ENCODE measurements at regions not wholly inside any gene's neighbourhood (a gene's known extent, or its start where the extent isn't known, plus 50 kb on each side); places are given as distances from the start of the nearest gene placed in this dataset.

DNA sequence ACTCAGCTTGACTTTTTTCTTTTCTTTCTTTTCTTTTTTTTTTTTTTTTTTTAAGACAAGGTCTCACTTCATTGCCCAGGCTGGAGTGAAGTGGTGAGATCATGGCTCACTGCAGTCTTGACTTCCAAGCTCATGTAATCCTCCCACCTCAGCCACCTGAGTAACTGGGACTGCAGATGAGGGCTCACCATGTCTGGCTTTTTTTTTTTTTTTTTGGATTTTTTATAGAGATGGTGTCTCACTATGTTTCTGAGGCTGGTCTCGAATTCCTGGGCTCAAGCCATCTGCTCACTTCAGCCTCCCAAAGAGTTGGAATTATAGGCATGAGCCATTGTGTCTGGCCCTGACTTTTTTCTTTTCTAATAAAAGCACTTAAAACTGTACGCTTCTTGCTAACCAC is 358.2 kb upstream of the IGFBP3 start:
- ChIA-PET CTCF (no interaction called here), POLR2A (ENCODE audit: unreplicated experiment) (no interaction called here)
- Histone ChIP-seq H3K79me1 (ENCODE audit: low read depth in 1 of 2, low read length in 2 of 2) (no peaks in the 10 kb centered on the region), H3K14ac (replicated peaks; ENCODE audit: low read depth, low read length) (no peak overlapping the region), H3K36me3 (ENCODE audit: control insufficient read depth, insufficient read depth, low read length) (no peaks in the 10 kb centered on the region), H2AK9ac (replicated peaks; ENCODE audit: low read depth, low read length, poor library complexity) (no peak overlapping the region), H2BK5ac (ENCODE audit: low read depth, low read length, poor library complexity, severe bottlenecking) (no peak overlapping the region), H3K27ac (ENCODE audit: insufficient read depth, low read length) (no peak overlapping the region), H3K4me2 (ENCODE audit: low read depth, low read length) (no peak overlapping the region), H3K23ac (ENCODE audit: low read depth, low read length) (no peak overlapping the region), H3K9me1 (ENCODE audit: insufficient read depth, low read length) (no peaks in the 10 kb centered on the region), H3K27me3 (ENCODE audit: control insufficient read depth, insufficient read depth, low read length) (no peaks in the 10 kb centered on the region), H3K4me1 (ENCODE audit: control insufficient read depth, insufficient read depth, low read length) (no peaks in the 10 kb centered on the region), H3K4me3 (ENCODE audit: insufficient read depth, low read depth, low read length) (no peak overlapping the region), H2BK15ac (ENCODE audit: low read depth, low read length) (no peak overlapping the region), H2AFZ (replicated peaks; ENCODE audit: low read length, poor library complexity) (no peak overlapping the region), H3K56ac (ENCODE audit: extremely low read depth, insufficient read depth, low read length) (no peak overlapping the region), H3K9ac (ENCODE audit: low read depth, low read length) (no peak overlapping the region), H3K4ac (ENCODE audit: low read depth, low read length) (no peak overlapping the region), H3K9me3 (ENCODE audit: control insufficient read depth, insufficient read depth, low read length) (no peaks in the 10 kb centered on the region), H2BK120ac (ENCODE audit: low read depth, low read length) (no peak overlapping the region), H4K8ac (ENCODE audit: low read depth in 2 of 2, low read length in 2 of 2) (no peak overlapping the region), H4K91ac (ENCODE audit: insufficient read depth, low read depth, low read length) (no peak overlapping the region), H4K20me1 (ENCODE audit: insufficient read depth, low read length) (no peaks in the 10 kb centered on the region), H3K18ac (ENCODE audit: low read depth, low read length) (no peak overlapping the region), H2BK20ac (ENCODE audit: low read depth, low read length) (no peak overlapping the region), H2AK5ac (ENCODE audit: low read depth, low read length) (no peak overlapping the region), H4K5ac (ENCODE audit: low read depth, low read length) (no peak overlapping the region)
- intact Hi-C loops (cut with micrococcal nuclease): no loop called here
- no TSS peak for BruUV-seq (replicated peaks)
- TF ChIP-seq BHLHE40 (IDR thresholded peaks at IDR 0.05; ENCODE audit: low read depth, low read length): no peak
- no CpG with 5 or more reads among the region's 2 CpGs for WGBS, 2 experiments (ENCODE audit: extremely low coverage in 2 of 2, insufficient read length in 1 of 2)
- dilution Hi-C loops (cut with HindIII; ENCODE audit: low sequenced_read_pairs, unreplicated experiment): no loop called here
- no peak for DNase-seq
- no peak for ATAC-seq (ENCODE audit: low read depth)
- in situ Hi-C loops (cut with MboI; ENCODE audit: low sequenced_read_pairs): no loop called here

Data from IMR-90 (cell line).